ENCODE measurements at regions not wholly inside any gene's neighbourhood (a gene's known extent, or its start where the extent isn't known, plus 50 kb on each side); places are given as distances from the start of the nearest gene placed in this dataset.
A peak's percentile ranks its signal among the peaks of the same experiment; 100 is the strongest.

- DNase-seq (ENCODE audit: extremely low read depth, insufficient read length), result peak; percentile 69
Observed at GRCh38 chr11:115925568-115926090, 421.4 kb upstream of the CADM1 start.

GRCh38 chr11:115924744-115925567 lies 420.7 kb upstream of the CADM1 start:
- peak; percentile 75 for DNase-seq (ENCODE audit: extremely low read depth, insufficient read length)
- no peak for TF ChIP-seq CTCF (IDR thresholded peaks at IDR 0.05; ENCODE audit: insufficient read depth, low read length, poor library complexity, severe bottlenecking)
- H3K4me3 ChIP-seq (replicated peaks; ENCODE audit: low read depth, low read length), result no peak overlapping the region

More at GRCh38 chr11:115925568-115926090, 421.4 kb upstream of the CADM1 start:
- Histone ChIP-seq H3K4me3 (replicated peaks; ENCODE audit: low read depth, low read length) (no peak overlapping the region), H3K36me3 (ENCODE audit: control insufficient read depth, insufficient read depth, low read length) (no peaks in the 10 kb centered on the region), H3K27me3 (replicated peaks; ENCODE audit: control insufficient read depth, insufficient read depth, low read length) (no peaks in the 10 kb centered on the region)
- no peak for TF ChIP-seq CTCF (IDR thresholded peaks at IDR 0.05; ENCODE audit: insufficient read depth, low read length, poor library complexity, severe bottlenecking)

GRCh38 chr11:115922876-115923275 lies 418.7 kb upstream of the CADM1 start:
- H3K27me3 ChIP-seq (replicated peaks; ENCODE audit: control insufficient read depth, insufficient read depth, low read length), result no peaks in the 10 kb centered on the region
- no peak for TF ChIP-seq CTCF (IDR thresholded peaks at IDR 0.05; ENCODE audit: insufficient read depth, low read length, poor library complexity, severe bottlenecking)
- no peak for DNase-seq (ENCODE audit: extremely low read depth, insufficient read length)
- H3K36me3 ChIP-seq (ENCODE audit: control insufficient read depth, insufficient read depth, low read length), result no peaks in the 10 kb centered on the region
- no peak overlapping the region for H3K4me3 ChIP-seq (replicated peaks; ENCODE audit: low read depth, low read length)

More at GRCh38 chr11:115924744-115925567, 420.7 kb upstream of the CADM1 start:
- no peaks in the 10 kb centered on the region for H3K36me3 ChIP-seq (ENCODE audit: control insufficient read depth, insufficient read depth, low read length)
- H3K27me3 ChIP-seq (replicated peaks; ENCODE audit: control insufficient read depth, insufficient read depth, low read length), result no peaks in the 10 kb centered on the region

- H3K36me3 ChIP-seq (ENCODE audit: control insufficient read depth, insufficient read depth, low read length), result no peaks in the 10 kb centered on the region
- H3K27me3 ChIP-seq (replicated peaks; ENCODE audit: control insufficient read depth, insufficient read depth, low read length), result no peaks in the 10 kb centered on the region
- no peak overlapping the region for H3K4me3 ChIP-seq (replicated peaks; ENCODE audit: low read depth, low read length)
- DNase-seq (ENCODE audit: extremely low read depth, insufficient read length), result no peak
- no peak for TF ChIP-seq CTCF (IDR thresholded peaks at IDR 0.05; ENCODE audit: insufficient read depth, low read length, poor library complexity, severe bottlenecking)
Observed at GRCh38 chr11:115921986-115922385, 417.8 kb upstream of the CADM1 start.

GRCh38 chr11:115921540-115921939 lies 417.3 kb upstream of the CADM1 start:
- no peaks in the 10 kb centered on the region for H3K27me3 ChIP-seq (replicated peaks; ENCODE audit: control insufficient read depth, insufficient read depth, low read length)
- no peak for DNase-seq (ENCODE audit: extremely low read depth, insufficient read length)
- H3K36me3 ChIP-seq (ENCODE audit: control insufficient read depth, insufficient read depth, low read length), result no peaks in the 10 kb centered on the region
- H3K4me3 ChIP-seq (replicated peaks; ENCODE audit: low read depth, low read length), result no peak overlapping the region
- TF ChIP-seq CTCF (IDR thresholded peaks at IDR 0.05; ENCODE audit: insufficient read depth, low read length, poor library complexity, severe bottlenecking), result no peak
